HG02943 (cell line): ENCODE measurements at regions not wholly inside any gene's neighbourhood (a gene's known extent, or its start where the extent isn't known, plus 50 kb on each side); places are given as distances from the start of the nearest gene placed in this dataset.

Source experiments
- ATAC-seq: cut with Tn5 transposase; IDR thresholded peaks from one replicate; pipeline ENCODE4 v1.9.1; 2021; ENCODE audit warnings: mild to moderate bottlenecking, low read depth, moderate library complexity; ENCODE audit not compliant: unreplicated experiment

DNA sequence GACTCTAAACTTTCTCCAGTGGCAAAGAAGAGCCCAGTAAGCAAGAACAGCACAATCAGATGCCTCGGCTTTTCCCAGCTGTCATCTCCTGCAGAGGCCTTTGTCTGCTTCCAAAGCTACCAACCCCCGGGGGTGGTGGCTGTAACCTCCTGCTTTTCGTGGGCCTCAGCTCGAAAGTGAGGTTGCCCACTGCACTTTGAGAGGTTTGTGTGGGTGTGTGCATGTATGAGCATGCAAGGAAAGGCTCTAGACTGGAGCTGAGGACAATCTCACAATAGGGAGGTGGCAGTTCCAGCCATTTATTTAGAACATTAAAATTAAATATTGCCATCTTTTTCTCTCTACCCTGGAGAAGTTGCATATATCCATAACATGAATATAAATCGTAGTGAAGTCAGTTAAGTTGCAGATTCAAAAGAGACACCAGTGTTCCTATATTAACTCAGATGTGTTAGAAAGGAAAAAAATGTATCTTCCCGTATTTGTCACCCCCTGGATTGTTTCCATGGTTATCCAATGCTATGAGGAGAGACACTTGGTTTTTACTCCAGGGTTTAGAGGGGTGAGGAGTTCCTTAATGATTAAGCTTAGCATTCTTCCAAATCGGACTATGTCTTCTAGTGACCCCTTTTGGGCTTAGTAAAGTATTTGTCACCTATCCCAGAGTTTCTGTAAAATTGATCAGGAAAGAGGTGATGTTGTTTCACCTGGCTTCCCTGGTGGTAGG lies 781.1 kb downstream of the INHBA start:
- ATAC-seq, result no peak

DNA sequence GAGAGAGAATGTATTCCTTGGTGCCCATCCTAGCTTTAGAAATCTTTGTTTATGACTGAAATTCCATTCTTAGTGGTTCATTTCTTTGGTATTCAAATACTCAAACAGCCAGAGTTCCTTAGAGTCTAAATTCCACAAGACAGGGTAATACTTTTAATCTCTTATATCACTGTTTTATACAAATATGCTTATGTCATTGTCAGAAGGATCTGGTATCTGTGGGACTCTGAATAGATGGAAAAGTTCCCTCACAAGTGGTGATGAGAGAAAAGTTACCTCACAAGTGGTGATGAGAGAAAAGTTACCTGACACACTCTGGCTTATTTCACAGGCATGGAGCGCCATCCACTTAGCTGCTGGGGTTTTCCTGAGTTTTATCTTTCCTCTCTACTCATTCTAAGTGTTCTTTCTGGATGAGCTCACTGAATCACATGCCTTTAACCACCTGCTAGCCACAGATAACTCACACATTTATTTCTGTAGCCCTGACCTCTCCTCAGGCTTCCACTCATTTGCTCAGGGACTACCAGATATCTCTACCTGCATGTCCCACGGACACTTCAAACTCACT lies 784.0 kb downstream of the SUGCT start:
- no peak for ATAC-seq

DNA sequence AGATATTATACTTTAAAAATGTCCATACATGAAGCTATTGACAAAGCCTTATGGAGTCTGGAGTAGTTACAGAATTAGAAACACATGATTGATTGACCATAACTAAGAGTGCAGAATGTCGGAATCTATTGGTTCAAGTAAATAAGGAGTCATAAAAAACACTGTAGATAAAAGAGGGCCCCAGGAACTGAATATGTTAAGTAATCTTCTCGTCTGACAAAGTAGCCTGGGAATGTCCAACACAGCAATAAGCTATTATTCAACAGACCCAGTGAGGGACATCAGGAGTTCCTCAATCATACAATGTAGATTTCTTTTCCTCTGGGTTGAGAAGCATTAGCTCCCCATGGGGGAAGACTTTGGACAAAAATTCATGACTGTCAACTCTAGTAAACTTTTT lies 782.0 kb downstream of the SUGCT start:
- no peak for ATAC-seq

DNA sequence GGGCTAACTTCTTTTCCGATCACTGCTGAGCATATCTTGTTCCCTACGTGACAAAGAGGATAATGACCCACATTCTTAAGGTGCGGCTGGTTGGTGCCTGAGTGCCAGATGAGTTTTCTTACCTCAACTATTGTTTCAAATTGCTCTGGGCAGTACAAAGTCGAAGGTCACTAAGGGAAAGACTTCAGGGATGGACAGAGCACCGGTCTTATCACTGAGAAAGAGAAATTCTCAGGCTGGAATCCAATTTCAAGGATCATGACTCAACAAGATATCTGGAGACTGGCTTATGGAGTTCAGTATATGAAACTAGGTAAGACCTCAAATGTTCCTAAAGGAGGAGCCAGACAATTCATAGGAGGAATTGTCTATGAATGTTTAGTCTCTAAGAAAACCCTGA lies 780.3 kb downstream of the SUGCT start:
- no peak for ATAC-seq
